Adrenal gland (tissue), 9 donors: ENCODE measurements at regions not wholly inside any gene's neighbourhood (a gene's known extent, or its start where the extent isn't known, plus 50 kb on each side); places are given as distances from the start of the nearest gene placed in this dataset.

ENCODE experiments used
- DNase-seq, 7 donors: peaks; one replicate each; pipeline ENCODE4 v3.0.0-alpha.2; 2019 to 2020
- H3K27ac ChIP-seq, 5 donors: fragments of 200-600 bp; sonication (generic) in 4 of 5; 1 replicate in 3 of 5; 2 replicates in 2 of 5; pipeline versions ENCODE4 v1.5.1 to v1.8.0; 2016 to 2020; ENCODE audit warnings: mild to moderate bottlenecking in 1 of 5
- H3K27me3 ChIP-seq: fragments of 200-600 bp; 2 replicates; pipeline ENCODE4 v1.8.0; 2021
- H3K36me3 ChIP-seq, 2 donors: fragments of 200-600 bp; replicated peaks in 1 of 2; 1 replicate in 1 of 2; 2 replicates in 1 of 2; pipeline versions ENCODE4 v1.5.1 to v1.8.0; 2018 to 2022
- H3K4me1 ChIP-seq, 2 donors: fragments of 200-600 bp; replicated peaks in 1 of 2; 1 replicate in 1 of 2; 2 replicates in 1 of 2; pipeline versions ENCODE4 v1.5.1 to v1.8.0; 2018 to 2021
- H3K4me3 ChIP-seq, 4 donors: fragments of 200-600 bp; sonication (generic) in 3 of 4; one replicate each; pipeline ENCODE4 v1.5.1; 2016 to 2018
- H3K9me3 ChIP-seq, 3 donors: fragments of 200-600 bp; sonication (generic) in 1 of 3; replicated peaks in 1 of 3; 1 replicate in 2 of 3; 2 replicates in 1 of 3; pipeline versions ENCODE4 v1.5.1 to v1.8.0; 2016 to 2021
- CTCF ChIP-seq, 6 experiments: fragments of 450-650 bp in 4 of 6; fragments of 200-600 bp in 2 of 6; sonication (generic) in 1 of 6; IDR thresholded peaks; 1 replicate in 5 of 6; 2 replicates in 1 of 6; pipeline versions ENCODE4 v1.5.1 to v1.8.0; 2016 to 2021; ENCODE audit warnings: antibody characterized with exemption in 6 of 6, mild to moderate bottlenecking in 2 of 6, moderate library complexity in 1 of 6
- POLR2A ChIP-seq, 2 donors: fragments of 450-650 bp; IDR thresholded peaks; one replicate each; pipeline ENCODE4 v1.6.1; 2017; ENCODE audit warnings: antibody characterized with exemption in 2 of 2, mild to moderate bottlenecking in 2 of 2, moderate library complexity in 1 of 2
- WGBS, 4 donors: extraction: QIAGEN DNeasy Blood & Tissue Kit in 2 of 4; methylation state at CpG; one replicate each; pipeline versions ENCODE4 v1.1.5 to v1.1.7; 2013 to 2017; 5-methylcytosine and 5-hydroxymethylcytosine counted together
- intact Hi-C, 2 donors: fragments of 100-400 bp; cut with DNase I; formaldehyde crosslinking; loops; one replicate each; pipeline versions ENCODE4 v1.14.1 to v1.15.0; 2022 to 2023
- donor health status: healthy with polysubstance abuse.
- donor health status: Bipolar disorder and iron deficiency.
- donor health status: DM: yes; HTN: yes; CAD: no.
- donor health status: DM: no; HTN: no; CAD: no.
- donor health status: DM: no; HTN: no; CAD: no.

GRCh38 chr14:100467046-100467750 lies 120.0 kb downstream of the BEGAIN start:
- DNase-seq = no peak
- Histone ChIP-seq H3K27me3 (no peaks in the 10 kb centered on the region), H3K4me1 (peaks cover 0 to 10% of the 10 kb centered on the region in 2 donors), H3K36me3 (no peaks in the 10 kb centered on the region), H3K27ac (no peak overlapping the region), H3K4me3 (no peak overlapping the region), H3K9me3 (no peaks in the 10 kb centered on the region)
- TF ChIP-seq CTCF (IDR thresholded peaks at IDR 0.05) (no peak), POLR2A (IDR thresholded peaks at IDR 0.05) (no peak)
- intact Hi-C loops = no loop called here
- 83 to 90% (median 86%) methylated on average over 11 of the region's 11 CpGs for WGBS, 4 donors

GRCh38 chr14:100467939-100468338 lies 119.3 kb downstream of the BEGAIN start:
- Histone ChIP-seq H3K4me1 (peaks cover 0 to 11% of the 10 kb centered on the region in 2 donors), H3K4me3 (no peak overlapping the region)
- DNase-seq = no peak

GRCh38 chr14:100468557-100468956 lies 118.7 kb downstream of the BEGAIN start:
- H3K27ac ChIP-seq = no peak overlapping the region
- WGBS, 4 donors = 79 to 91% (median 84%) methylated on average over 9 of the region's 9 CpGs
- intact Hi-C loops = no loop called here
- no peaks in the 10 kb centered on the region for H3K9me3 ChIP-seq
- H3K36me3 ChIP-seq = no peaks in the 10 kb centered on the region
- TF ChIP-seq CTCF (IDR thresholded peaks at IDR 0.05) (no peak), POLR2A (IDR thresholded peaks at IDR 0.05) (no peak)
- no peak for DNase-seq
- H3K27me3 ChIP-seq = no peaks in the 10 kb centered on the region
- H3K4me3 ChIP-seq = no peak overlapping the region
- peaks cover 0 to 11% of the 10 kb centered on the region in 2 donors for H3K4me1 ChIP-seq

More at GRCh38 chr14:100467939-100468338, 119.3 kb downstream of the BEGAIN start:
- Histone ChIP-seq H3K27me3 (no peaks in the 10 kb centered on the region), H3K36me3 (no peaks in the 10 kb centered on the region), H3K9me3 (no peaks in the 10 kb centered on the region), H3K27ac (no peak overlapping the region)
- TF ChIP-seq CTCF (IDR thresholded peaks at IDR 0.05) (no peak), POLR2A (IDR thresholded peaks at IDR 0.05) (no peak)
- 90 to 96% (median 95%) methylated on average over 4 to 17 of the region's 17 CpGs for WGBS, 4 donors
- intact Hi-C loops = no loop called here

- Histone ChIP-seq H3K27me3 (no peaks in the 10 kb centered on the region), H3K4me1 (peaks cover 0 to 11% of the 10 kb centered on the region in 2 donors), H3K4me3 (no peak overlapping the region), H3K27ac (no peak overlapping the region), H3K36me3 (no peaks in the 10 kb centered on the region), H3K9me3 (no peaks in the 10 kb centered on the region)
- DNase-seq = no peak
- intact Hi-C loops = no loop called here
- 90 to 98% (median 96%) methylated on average over 4 to 6 of the region's 6 CpGs for WGBS, 4 donors
- no peak for TF ChIP-seq POLR2A (IDR thresholded peaks at IDR 0.05)
- TF ChIP-seq CTCF (IDR thresholded peaks at IDR 0.05) = no peak
These were observed 117.3 kb downstream of the BEGAIN start for GRCh38 chr14:100469632-100470522.
